ENCODE measurements at regions not wholly inside any gene's neighbourhood (a gene's known extent, or its start where the extent isn't known, plus 50 kb on each side); places are given as distances from the start of the nearest gene placed in this dataset.
"Not testable (repeated sequence)": the region's sequence is repeated elsewhere in the genome, so short reads cannot be mapped to it uniquely, and the experiment has no call there.

GRCh38 chr6:168994956-168995355 is 258.7 kb downstream of the THBS2 start:
- no peaks in the 10 kb centered on the region for H3K9me3 ChIP-seq (ENCODE audit: insufficient read depth, low read length, severe bottlenecking)
- no peak overlapping the region for H3K4me3 ChIP-seq (ENCODE audit: low read depth in 1 of 2, low read length in 2 of 2)
- H3K79me2 ChIP-seq (ENCODE audit: insufficient read depth, low read length), result no peaks in the 10 kb centered on the region
- H3K36me3 ChIP-seq (ENCODE audit: insufficient read depth, low read length), result no peaks in the 10 kb centered on the region
- no peak overlapping the region for H2AFZ ChIP-seq (ENCODE audit: low read depth, low read length)
- no peak for TF ChIP-seq EZH2 (IDR thresholded peaks at IDR 0.05; ENCODE audit: borderline replicate concordance, low read depth, low read length, severe bottlenecking)
- TF ChIP-seq CTCF (IDR thresholded peaks at IDR 0.05; ENCODE audit: borderline replicate concordance, extremely low read depth, low read length, poor library complexity, severe bottlenecking), result no peak
- no peak for DNase-seq
- no peaks in the 10 kb centered on the region for H3K27me3 ChIP-seq (ENCODE audit: insufficient read depth, low read length, poor library complexity)
- H3K4me1 ChIP-seq (ENCODE audit: insufficient read depth, low read length), result no peaks in the 10 kb centered on the region
- H3K27ac ChIP-seq (ENCODE audit: low read length), result no peak overlapping the region
- H3K4me2 ChIP-seq (ENCODE audit: insufficient read depth, low read length), result no peak overlapping the region
- ATAC-seq (ENCODE audit: insufficient read depth, low read depth), result no peak
- H4K20me1 ChIP-seq (ENCODE audit: insufficient read depth, low read length), result no peaks in the 10 kb centered on the region
- H3K9ac ChIP-seq (ENCODE audit: low read depth, low read length), result no peak overlapping the region

DNA sequence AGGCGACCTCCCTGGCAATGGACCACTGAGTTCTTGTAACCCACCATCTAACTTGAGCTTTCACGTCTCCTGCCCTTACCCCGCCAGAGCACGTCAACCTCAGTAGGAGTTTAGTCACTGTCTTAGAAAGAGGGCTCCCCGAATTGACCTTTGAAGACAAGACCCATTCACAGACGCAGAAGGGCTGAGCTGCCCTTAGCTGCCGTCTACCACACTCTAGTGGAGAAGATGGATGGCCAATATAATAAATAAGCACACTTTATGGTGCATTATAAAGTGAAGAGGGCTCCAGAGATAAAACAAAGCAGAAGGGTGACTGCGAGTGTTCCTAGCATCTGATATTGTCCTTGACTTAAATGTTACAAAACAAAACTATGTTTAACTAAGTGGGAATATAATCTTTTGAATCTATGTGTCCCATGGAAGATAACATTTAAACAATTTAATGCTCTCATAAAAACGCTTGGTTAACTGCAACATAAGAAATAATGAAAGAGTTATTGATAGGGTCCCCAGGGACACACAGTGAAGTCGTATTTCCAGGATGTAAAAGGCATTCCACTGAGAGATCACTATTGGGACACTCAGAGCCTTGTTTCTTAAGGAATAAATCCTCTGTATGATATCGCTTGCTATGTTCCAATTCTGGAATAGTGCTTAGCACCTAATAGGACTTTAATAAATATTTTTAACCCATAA is 261.1 kb downstream of the THBS2 start:
- H3K4me1 ChIP-seq (ENCODE audit: insufficient read depth, low read length), result no peaks in the 10 kb centered on the region
- TF ChIP-seq EZH2 (IDR thresholded peaks at IDR 0.05; ENCODE audit: borderline replicate concordance, low read depth, low read length, severe bottlenecking), result no peak
- no peak for TF ChIP-seq CTCF (IDR thresholded peaks at IDR 0.05; ENCODE audit: borderline replicate concordance, extremely low read depth, low read length, poor library complexity, severe bottlenecking)
- no peak for DNase-seq
- no peaks in the 10 kb centered on the region for H3K27me3 ChIP-seq (ENCODE audit: insufficient read depth, low read length, poor library complexity)
- no peaks in the 10 kb centered on the region for H4K20me1 ChIP-seq (ENCODE audit: insufficient read depth, low read length)
- H3K27ac ChIP-seq (ENCODE audit: low read length), result no peak overlapping the region
- ATAC-seq (ENCODE audit: insufficient read depth, low read depth), result no peak
- no peak overlapping the region for H2AFZ ChIP-seq (ENCODE audit: low read depth, low read length)
- no peaks in the 10 kb centered on the region for H3K9me3 ChIP-seq (ENCODE audit: insufficient read depth, low read length, severe bottlenecking)
- H3K79me2 ChIP-seq (ENCODE audit: insufficient read depth, low read length), result no peaks in the 10 kb centered on the region
- no peaks in the 10 kb centered on the region for H3K36me3 ChIP-seq (ENCODE audit: insufficient read depth, low read length)
- no peak overlapping the region for H3K4me3 ChIP-seq (ENCODE audit: low read depth in 1 of 2, low read length in 2 of 2)
- H3K4me2 ChIP-seq (ENCODE audit: insufficient read depth, low read length), result no peak overlapping the region
- no peak overlapping the region for H3K9ac ChIP-seq (ENCODE audit: low read depth, low read length)

GRCh38 chr6:168991695-168992094 is 262.0 kb downstream of the THBS2 start:
- H3K27ac ChIP-seq (ENCODE audit: low read length); ATAC-seq (ENCODE audit: insufficient read depth, low read depth); H3K9me3 ChIP-seq (ENCODE audit: insufficient read depth, low read length, severe bottlenecking); DNase-seq; H3K4me1 ChIP-seq (ENCODE audit: insufficient read depth, low read length); H2AFZ ChIP-seq (ENCODE audit: low read depth, low read length); H3K4me3 ChIP-seq (ENCODE audit: low read depth in 1 of 2, low read length in 2 of 2); H3K9ac ChIP-seq (ENCODE audit: low read depth, low read length); H4K20me1 ChIP-seq (ENCODE audit: insufficient read depth, low read length); H3K4me2 ChIP-seq (ENCODE audit: insufficient read depth, low read length); H3K27me3 ChIP-seq (ENCODE audit: insufficient read depth, low read length, poor library complexity); H3K79me2 ChIP-seq (ENCODE audit: insufficient read depth, low read length); H3K36me3 ChIP-seq (ENCODE audit: insufficient read depth, low read length): not testable (repeated sequence)

DNA sequence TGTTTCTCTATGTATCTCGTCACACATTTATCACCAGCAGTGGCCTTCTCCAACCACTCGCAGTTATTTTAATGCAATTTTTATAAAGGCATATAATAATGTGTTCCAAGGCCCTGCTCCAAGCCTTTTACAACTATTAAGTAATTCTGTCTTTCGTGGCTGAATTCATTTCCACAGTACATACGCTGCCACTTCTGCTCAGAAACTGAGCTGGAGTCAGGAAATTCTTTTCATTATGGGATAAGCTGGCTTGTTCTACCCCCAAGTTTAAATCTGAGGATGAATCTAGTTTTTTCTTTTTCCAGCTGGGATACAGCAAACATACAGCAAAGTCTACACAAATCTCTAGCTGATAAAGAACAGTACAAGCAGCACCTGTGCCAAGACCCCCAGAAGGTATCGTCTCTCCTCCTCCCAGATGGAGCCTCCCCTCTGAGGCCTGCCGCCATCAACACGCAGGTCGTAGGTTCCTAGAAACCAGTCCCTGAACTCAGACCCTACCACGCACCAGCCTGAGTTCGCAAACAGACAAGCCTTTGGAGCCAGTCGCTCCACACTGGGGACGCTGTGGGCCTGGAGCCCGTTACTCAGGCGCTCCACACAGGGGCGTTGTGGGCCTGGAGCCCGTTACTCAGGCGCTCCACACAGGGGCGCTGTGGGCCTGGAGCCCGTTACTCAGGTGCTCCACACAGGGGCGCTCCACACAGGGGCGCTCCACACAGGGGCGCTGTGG is 263.5 kb downstream of the THBS2 start:
- TF ChIP-seq EZH2 (IDR thresholded peaks at IDR 0.05; ENCODE audit: borderline replicate concordance, low read depth, low read length, severe bottlenecking), result no peak
- no peak for TF ChIP-seq CTCF (IDR thresholded peaks at IDR 0.05; ENCODE audit: borderline replicate concordance, extremely low read depth, low read length, poor library complexity, severe bottlenecking)
- no peak overlapping the region for H3K27ac ChIP-seq (ENCODE audit: low read length)
- no peaks in the 10 kb centered on the region for H3K4me1 ChIP-seq (ENCODE audit: insufficient read depth, low read length)
- no peaks in the 10 kb centered on the region for H3K27me3 ChIP-seq (ENCODE audit: insufficient read depth, low read length, poor library complexity)
- no peak overlapping the region for H3K4me3 ChIP-seq (ENCODE audit: low read depth in 1 of 2, low read length in 2 of 2)
- no peak overlapping the region for H3K4me2 ChIP-seq (ENCODE audit: insufficient read depth, low read length)
- H3K36me3 ChIP-seq (ENCODE audit: insufficient read depth, low read length), result no peaks in the 10 kb centered on the region
- no peaks in the 10 kb centered on the region for H4K20me1 ChIP-seq (ENCODE audit: insufficient read depth, low read length)
- no peaks in the 10 kb centered on the region for H3K9me3 ChIP-seq (ENCODE audit: insufficient read depth, low read length, severe bottlenecking)
- ATAC-seq (ENCODE audit: insufficient read depth, low read depth) (no peak), DNase-seq (no peak)
- no peaks in the 10 kb centered on the region for H3K79me2 ChIP-seq (ENCODE audit: insufficient read depth, low read length)
- no peak overlapping the region for H2AFZ ChIP-seq (ENCODE audit: low read depth, low read length)
- H3K9ac ChIP-seq (ENCODE audit: low read depth, low read length), result no peak overlapping the region
